ENCODE measurements at regions not wholly inside any gene's neighbourhood (a gene's known extent, or its start where the extent isn't known, plus 50 kb on each side); places are given as distances from the start of the nearest gene placed in this dataset.

DNA sequence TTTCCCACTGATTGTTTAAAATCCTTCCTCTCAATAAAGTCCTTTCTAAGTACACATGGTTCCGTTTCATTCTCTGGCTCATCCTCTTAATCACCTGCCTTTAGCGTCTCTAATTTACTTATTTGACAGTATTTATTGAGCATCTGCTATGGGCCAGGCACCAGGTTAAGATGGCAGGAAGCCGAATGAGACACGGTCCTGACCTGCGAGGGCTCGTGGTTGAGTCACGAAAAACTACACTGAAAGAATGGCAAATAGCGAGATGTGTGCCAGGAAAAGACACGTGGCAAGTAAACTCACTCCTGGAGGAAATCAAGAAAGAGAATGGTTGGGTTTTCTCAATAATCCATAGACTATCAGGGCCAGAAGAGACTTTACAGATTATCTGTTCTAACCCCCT, 60.9 kb downstream of the HES1 start:
- TF ChIP-seq, protein P1, sequence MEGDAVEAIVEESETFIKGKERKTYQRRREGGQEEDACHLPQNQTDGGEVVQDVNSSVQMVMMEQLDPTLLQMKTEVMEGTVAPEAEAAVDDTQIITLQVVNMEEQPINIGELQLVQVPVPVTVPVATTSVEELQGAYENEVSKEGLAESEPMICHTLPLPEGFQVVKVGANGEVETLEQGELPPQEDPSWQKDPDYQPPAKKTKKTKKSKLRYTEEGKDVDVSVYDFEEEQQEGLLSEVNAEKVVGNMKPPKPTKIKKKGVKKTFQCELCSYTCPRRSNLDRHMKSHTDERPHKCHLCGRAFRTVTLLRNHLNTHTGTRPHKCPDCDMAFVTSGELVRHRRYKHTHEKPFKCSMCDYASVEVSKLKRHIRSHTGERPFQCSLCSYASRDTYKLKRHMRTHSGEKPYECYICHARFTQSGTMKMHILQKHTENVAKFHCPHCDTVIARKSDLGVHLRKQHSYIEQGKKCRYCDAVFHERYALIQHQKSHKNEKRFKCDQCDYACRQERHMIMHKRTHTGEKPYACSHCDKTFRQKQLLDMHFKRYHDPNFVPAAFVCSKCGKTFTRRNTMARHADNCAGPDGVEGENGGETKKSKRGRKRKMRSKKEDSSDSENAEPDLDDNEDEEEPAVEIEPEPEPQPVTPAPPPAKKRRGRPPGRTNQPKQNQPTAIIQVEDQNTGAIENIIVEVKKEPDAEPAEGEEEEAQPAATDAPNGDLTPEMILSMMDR (IDR thresholded peaks at IDR 0.05; ENCODE audit: insufficient read depth, low read length): no peak
- no peak for TF ChIP-seq GABPA (IDR thresholded peaks at IDR 0.05; ENCODE audit: low read depth)

Data from HL-60 (cell line).